PC-3 (cell line): ENCODE measurements at regions not wholly inside any gene's neighbourhood (a gene's known extent, or its start where the extent isn't known, plus 50 kb on each side); places are given as distances from the start of the nearest gene placed in this dataset.

ENCODE experiments used
- CTCF ChIP-seq: fragments of 300-600 bp; sonication (generic); conservative IDR thresholded peaks from 2 replicates; pipeline ENCODE4 v1.5.1; 2017; ENCODE audit warnings: antibody characterized with exemption, low read depth, mild to moderate bottlenecking, low read length
- EZH2 ChIP-seq: fragments of 300-600 bp; sonication (generic); IDR thresholded peaks from one replicate; pipeline ENCODE4 v1.6.1; 2017; ENCODE audit warnings: antibody characterized with exemption, mild to moderate bottlenecking, low read length; ENCODE audit not compliant: unreplicated experiment
- EZH2phosphoT487 ChIP-seq: fragments of 300-600 bp; sonication (generic); IDR thresholded peaks from 2 replicates; pipeline ENCODE4 v1.6.1; 2018; ENCODE audit warnings: mild to moderate bottlenecking, antibody characterized with exemption, low read length, borderline replicate concordance

- TF ChIP-seq CTCF: no peak
- no peak for TF ChIP-seq EZH2phosphoT487
- no peak for TF ChIP-seq EZH2
Observed at GRCh38 chr12:60269611-60270269, 673.9 kb downstream of the SLC16A7 start.
